Gastrocnemius medialis (tissue), 4 donors: ENCODE measurements at regions not wholly inside any gene's neighbourhood (a gene's known extent, or its start where the extent isn't known, plus 50 kb on each side); places are given as distances from the start of the nearest gene placed in this dataset.

Source experiments
- POLR2A ChIP-seq, 2 donors: fragments of 450-650 bp; IDR thresholded peaks; one replicate each; pipeline ENCODE4 v1.6.1; 2017; ENCODE audit warnings: antibody characterized with exemption in 2 of 2, mild to moderate bottlenecking in 2 of 2, moderate library complexity in 2 of 2
- TF ChIP-seq, protein P1 (sequence below), 5 experiments: fragments of 450-650 bp in 3 of 5; fragments of 200-600 bp in 2 of 5; sonication (generic) in 2 of 5; IDR thresholded peaks in 4 of 5; conservative IDR thresholded peaks in 1 of 5; 1 replicate in 4 of 5; 2 replicates in 1 of 5; pipeline ENCODE4 v1.5.1; 2016 to 2019; ENCODE audit warnings: antibody characterized with exemption in 5 of 5, mild to moderate bottlenecking in 3 of 5, moderate library complexity in 3 of 5

DNA sequence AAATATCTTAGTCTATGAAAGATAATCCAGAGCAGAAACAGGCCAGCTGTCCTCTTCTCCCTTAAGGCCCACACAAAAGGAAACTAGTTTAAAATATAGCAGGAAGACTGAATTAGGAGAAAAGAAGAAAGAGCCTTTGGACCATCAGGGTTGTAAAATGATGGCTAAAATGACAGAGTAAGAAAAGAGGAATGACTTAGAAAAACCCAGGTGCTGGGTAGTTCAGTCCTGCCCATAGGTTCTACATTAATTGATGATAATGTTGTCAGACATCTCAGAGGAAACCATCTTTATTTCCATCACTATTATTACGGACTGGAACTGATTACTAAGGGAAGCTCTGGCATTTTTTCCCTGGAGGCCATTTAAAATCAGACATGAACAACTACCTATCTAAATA is 142.8 kb upstream of the STT3B start:
- TF ChIP-seq, protein P1, sequence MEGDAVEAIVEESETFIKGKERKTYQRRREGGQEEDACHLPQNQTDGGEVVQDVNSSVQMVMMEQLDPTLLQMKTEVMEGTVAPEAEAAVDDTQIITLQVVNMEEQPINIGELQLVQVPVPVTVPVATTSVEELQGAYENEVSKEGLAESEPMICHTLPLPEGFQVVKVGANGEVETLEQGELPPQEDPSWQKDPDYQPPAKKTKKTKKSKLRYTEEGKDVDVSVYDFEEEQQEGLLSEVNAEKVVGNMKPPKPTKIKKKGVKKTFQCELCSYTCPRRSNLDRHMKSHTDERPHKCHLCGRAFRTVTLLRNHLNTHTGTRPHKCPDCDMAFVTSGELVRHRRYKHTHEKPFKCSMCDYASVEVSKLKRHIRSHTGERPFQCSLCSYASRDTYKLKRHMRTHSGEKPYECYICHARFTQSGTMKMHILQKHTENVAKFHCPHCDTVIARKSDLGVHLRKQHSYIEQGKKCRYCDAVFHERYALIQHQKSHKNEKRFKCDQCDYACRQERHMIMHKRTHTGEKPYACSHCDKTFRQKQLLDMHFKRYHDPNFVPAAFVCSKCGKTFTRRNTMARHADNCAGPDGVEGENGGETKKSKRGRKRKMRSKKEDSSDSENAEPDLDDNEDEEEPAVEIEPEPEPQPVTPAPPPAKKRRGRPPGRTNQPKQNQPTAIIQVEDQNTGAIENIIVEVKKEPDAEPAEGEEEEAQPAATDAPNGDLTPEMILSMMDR (IDR thresholded peaks at IDR 0.05 in 4 of 5, conservative IDR thresholded peaks at IDR 0.05 in 1 of 5), result no peak
- TF ChIP-seq POLR2A (IDR thresholded peaks at IDR 0.05), result no peak
